Activated CD4-positive, alpha-beta memory T cell treated with anti-CD3 and anti-CD28 coated beads for 36 hours (primary cell): ENCODE measurements at regions not wholly inside any gene's neighbourhood (a gene's known extent, or its start where the extent isn't known, plus 50 kb on each side); places are given as distances from the start of the nearest gene placed in this dataset.

Experiments used
- CTCF ChIA-PET: fragments of 350-600 bp; sonication (Branson Sonifier 250); formaldehyde crosslinking; loops from one replicate; lab custom pipeline; 2021; ENCODE audit warnings: antibody characterized with exemption, inconsistent platforms; lab: Charles Lee
- POLR2A ChIA-PET: fragments of 350-600 bp; sonication (Branson Sonifier 250); formaldehyde crosslinking; loops from one replicate; lab custom pipeline; 2021; ENCODE audit warnings: antibody characterized with exemption; lab: Charles Lee
- DNase-seq: peaks from one replicate; pipeline ENCODE4 v3.0.0-alpha.2; 2020
- H3K27ac Mint-ChIP-seq: one replicate; pipeline ENCODE4 v1.8.0; 2021; ENCODE audit warnings: mixed read lengths
- H3K27me3 Mint-ChIP-seq: one replicate; pipeline ENCODE4 v1.8.0; 2021; ENCODE audit warnings: mixed read lengths
- H3K36me3 Mint-ChIP-seq: one replicate; pipeline ENCODE4 v1.8.0; 2021; ENCODE audit warnings: mixed read lengths
- H3K4me1 Mint-ChIP-seq: one replicate; pipeline ENCODE4 v1.8.0; 2021; ENCODE audit warnings: low read depth, mixed read lengths
- H3K4me3 Mint-ChIP-seq: one replicate; pipeline ENCODE4 v1.8.0; 2021; ENCODE audit warnings: mild to moderate bottlenecking, mixed read lengths
- H3K9me3 Mint-ChIP-seq: one replicate; pipeline ENCODE4 v1.8.0; 2021; ENCODE audit warnings: mixed read lengths
- intact Hi-C: fragments of 100-400 bp; cut with micrococcal nuclease; formaldehyde crosslinking; loops from one replicate; pipeline ENCODE4 v1.15.1; 2023

DNA sequence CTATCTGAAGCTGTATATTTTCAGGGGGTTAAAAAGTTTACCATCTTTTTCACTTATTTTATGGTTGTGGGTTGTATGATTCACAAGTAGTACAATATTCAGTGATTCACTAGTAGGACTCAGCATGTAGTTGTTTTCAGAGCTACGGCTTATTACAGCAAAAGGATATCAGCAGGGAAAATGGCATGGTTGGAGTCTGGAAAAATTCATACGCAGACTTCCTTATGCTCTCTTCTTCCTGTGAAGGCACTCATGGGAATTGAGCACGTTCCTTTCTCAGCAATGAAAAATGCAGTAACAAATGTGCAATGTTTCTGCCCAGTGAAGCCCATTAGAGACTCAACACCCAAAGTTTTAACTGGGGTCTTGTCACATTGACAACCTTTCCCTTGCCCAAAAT is 250.5 kb downstream of the KCNN2 start:
- POLR2A ChIA-PET = no interaction called here
- no peaks in the 10 kb centered on the region for H3K36me3 Mint-ChIP-seq
- peaks cover 20% of the 10 kb centered on the region for H3K9me3 Mint-ChIP-seq
- H3K27me3 Mint-ChIP-seq = no peaks in the 10 kb centered on the region
- intact Hi-C loops = no loop called here
- H3K4me3 Mint-ChIP-seq = no peak overlapping the region
- CTCF ChIA-PET = no interaction called here
- DNase-seq = no peak
- no peaks in the 10 kb centered on the region for H3K4me1 Mint-ChIP-seq
- no peak overlapping the region for H3K27ac Mint-ChIP-seq

DNA sequence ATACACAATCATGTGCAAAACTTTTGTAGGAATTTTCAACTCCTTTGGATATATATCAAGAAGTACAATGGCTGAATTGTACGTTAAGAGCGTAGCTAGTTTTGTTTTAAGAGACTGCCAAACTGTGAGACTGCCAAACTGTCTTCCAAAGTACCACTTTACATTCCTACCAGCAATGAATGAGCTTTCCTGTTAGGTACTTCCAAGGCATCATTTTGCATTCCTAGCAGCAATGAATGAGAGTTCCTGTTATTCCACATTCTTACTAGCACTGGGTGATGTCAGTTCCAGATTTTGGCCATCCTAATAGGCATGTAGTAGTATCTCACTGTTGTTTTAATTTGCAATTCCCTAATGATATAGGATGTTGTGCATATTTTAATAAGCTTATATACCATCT is 219.3 kb downstream of the KCNN2 start:
- no peak overlapping the region for H3K4me3 Mint-ChIP-seq
- H3K27ac Mint-ChIP-seq = no peak overlapping the region
- no peak for DNase-seq
- no peaks in the 10 kb centered on the region for H3K27me3 Mint-ChIP-seq
- peaks cover 9% of the 10 kb centered on the region for H3K9me3 Mint-ChIP-seq
- no peaks in the 10 kb centered on the region for H3K36me3 Mint-ChIP-seq
- no peaks in the 10 kb centered on the region for H3K4me1 Mint-ChIP-seq
- CTCF ChIA-PET = no interaction called here
- POLR2A ChIA-PET = no interaction called here
- intact Hi-C loops = no loop called here

GRCh38 chr5:114565871-114566270 is 204.0 kb downstream of the KCNN2 start:
- intact Hi-C loops = no loop called here
- DNase-seq = no peak
- H3K27me3 Mint-ChIP-seq = no peaks in the 10 kb centered on the region
- no peak overlapping the region for H3K27ac Mint-ChIP-seq
- ChIA-PET CTCF (no interaction called here), POLR2A (no interaction called here)
- H3K4me3 Mint-ChIP-seq = no peak overlapping the region
- H3K36me3 Mint-ChIP-seq = no peaks in the 10 kb centered on the region
- peaks cover 13% of the 10 kb centered on the region for H3K9me3 Mint-ChIP-seq
- H3K4me1 Mint-ChIP-seq = no peaks in the 10 kb centered on the region

DNA sequence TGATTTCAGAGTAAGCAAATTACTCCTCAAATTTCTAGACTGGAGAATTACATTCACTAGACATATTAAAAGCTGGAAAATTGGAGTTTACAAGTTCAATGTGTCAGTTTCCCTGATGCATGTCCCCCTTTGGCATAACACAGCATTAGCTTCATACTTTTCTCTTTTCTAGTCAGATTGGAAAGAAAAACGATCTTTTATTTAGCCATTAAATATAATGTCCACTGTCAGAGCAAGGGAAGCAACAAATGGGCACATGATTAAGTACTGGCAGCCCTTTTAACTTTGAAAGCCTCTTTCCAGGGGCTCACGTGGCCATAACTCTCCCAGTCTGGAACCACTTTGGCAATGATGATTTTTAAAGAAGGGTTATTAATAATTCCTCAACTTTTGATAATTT is 203.3 kb downstream of the KCNN2 start:
- H3K4me3 Mint-ChIP-seq = no peak overlapping the region
- no peaks in the 10 kb centered on the region for H3K27me3 Mint-ChIP-seq
- no peak overlapping the region for H3K27ac Mint-ChIP-seq

DNA sequence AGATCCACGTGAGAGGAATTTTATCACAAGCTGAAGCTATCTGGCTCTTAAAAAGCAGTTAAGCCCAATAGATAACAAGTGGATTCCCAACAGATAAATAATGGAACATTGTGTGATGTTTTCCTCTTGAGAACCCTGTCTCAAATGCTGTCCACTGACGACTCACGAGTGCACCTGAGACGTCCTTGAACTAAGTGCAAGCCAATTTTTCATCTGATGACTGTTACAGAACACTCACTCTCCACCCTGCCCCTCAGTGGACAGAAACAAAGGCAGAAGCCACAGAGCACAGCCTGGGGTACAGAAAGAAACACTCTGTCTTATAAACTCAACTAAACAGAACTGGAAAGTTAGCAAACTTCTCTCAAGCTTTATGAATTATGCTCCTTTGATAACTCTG is 199.5 kb downstream of the KCNN2 start:
- intact Hi-C loops = no loop called here
- H3K36me3 Mint-ChIP-seq = no peaks in the 10 kb centered on the region
- POLR2A ChIA-PET = no interaction called here

More for the DNA sequence above, 203.3 kb downstream of the KCNN2 start:
- DNase-seq = no peak
- CTCF ChIA-PET = no interaction called here
- Mint-ChIP-seq H3K4me1 (no peaks in the 10 kb centered on the region), H3K36me3 (no peaks in the 10 kb centered on the region), H3K9me3 (peaks cover 13% of the 10 kb centered on the region)
- intact Hi-C loops = no loop called here
- POLR2A ChIA-PET = no interaction called here

More for the DNA sequence above, 199.5 kb downstream of the KCNN2 start:
- Mint-ChIP-seq H3K27ac (no peak overlapping the region), H3K9me3 (no peaks in the 10 kb centered on the region), H3K4me3 (no peak overlapping the region), H3K27me3 (no peaks in the 10 kb centered on the region), H3K4me1 (no peaks in the 10 kb centered on the region)
- DNase-seq = no peak
- CTCF ChIA-PET = no interaction called here
